ENCODE measurements at regions not wholly inside any gene's neighbourhood (a gene's known extent, or its start where the extent isn't known, plus 50 kb on each side); places are given as distances from the start of the nearest gene placed in this dataset.

- DNase-seq (ENCODE audit: extremely low read depth in 1 of 2, low read depth in 1 of 2) = no peak
Measured at GRCh38 chr14:101236496-101237251, 324.6 kb upstream of the DIO3 start.

GRCh38 chr14:101237252-101237616, 324.1 kb upstream of the DIO3 start:
- DNase-seq (ENCODE audit: extremely low read depth in 1 of 2, low read depth in 1 of 2) = no peak

GRCh38 chr14:101239065-101239464, 322.2 kb upstream of the DIO3 start:
- no peak for DNase-seq (ENCODE audit: extremely low read depth in 1 of 2, low read depth in 1 of 2)

- no peak for DNase-seq (ENCODE audit: extremely low read depth in 1 of 2, low read depth in 1 of 2)
Measured at GRCh38 chr14:101241147-101241546, 320.1 kb upstream of the DIO3 start.

GRCh38 chr14:101241807-101242278, 319.5 kb upstream of the DIO3 start:
- DNase-seq (ENCODE audit: extremely low read depth in 1 of 2, low read depth in 1 of 2) = no peak

GRCh38 chr14:101242442-101243385, 318.6 kb upstream of the DIO3 start:
- no peak for DNase-seq (ENCODE audit: extremely low read depth in 1 of 2, low read depth in 1 of 2)

GRCh38 chr14:101243587-101244338, 317.5 kb upstream of the DIO3 start:
- DNase-seq (ENCODE audit: extremely low read depth in 1 of 2, low read depth in 1 of 2) = no peak

DNA sequence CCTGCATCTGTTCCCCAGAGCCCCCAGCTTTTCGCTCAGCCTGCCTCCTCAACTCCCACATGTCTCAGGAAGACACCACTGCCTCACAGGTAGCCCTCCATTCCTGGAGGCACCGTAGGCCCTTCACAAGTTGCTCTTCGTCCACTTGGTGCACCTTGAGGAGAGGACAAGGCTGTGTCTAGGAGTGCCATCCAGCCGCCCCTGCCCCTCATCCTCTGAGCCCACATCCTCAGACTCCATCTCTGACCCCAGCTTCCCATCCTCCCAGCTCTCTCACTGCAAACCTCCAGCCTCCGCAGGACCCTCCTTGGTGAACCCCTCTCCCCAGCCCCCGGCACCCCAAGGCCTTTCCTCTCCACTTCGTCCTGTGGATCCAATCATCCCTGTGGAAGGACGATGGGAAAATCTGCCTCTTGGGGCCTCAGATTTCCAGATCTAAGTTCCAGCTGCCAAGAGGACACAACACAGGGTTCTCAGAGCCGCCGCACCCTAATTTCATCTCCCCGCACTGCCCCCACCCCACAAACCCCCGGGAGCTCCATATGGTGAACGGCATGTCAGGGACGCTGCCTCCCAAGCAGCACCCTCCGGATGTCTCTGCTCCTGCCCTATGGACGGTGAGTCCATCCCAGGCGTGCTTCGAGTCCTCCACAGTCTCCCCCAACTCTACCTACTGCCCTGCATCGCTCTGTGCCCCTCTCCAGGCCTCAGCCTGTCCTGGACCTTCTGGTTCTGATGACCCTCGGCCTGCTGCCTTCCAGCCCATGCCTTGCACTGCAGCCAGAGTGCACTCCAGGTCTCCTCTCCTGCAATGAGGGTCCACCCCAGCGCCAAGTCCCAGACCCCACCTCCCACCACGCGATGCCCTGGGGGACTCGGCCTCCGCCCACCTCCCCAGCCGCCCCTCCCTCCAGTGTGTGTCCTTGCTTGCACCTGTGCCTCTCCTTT, 314.1 kb upstream of the DIO3 start:
- no peak for DNase-seq (ENCODE audit: extremely low read depth in 1 of 2, low read depth in 1 of 2)

DNA sequence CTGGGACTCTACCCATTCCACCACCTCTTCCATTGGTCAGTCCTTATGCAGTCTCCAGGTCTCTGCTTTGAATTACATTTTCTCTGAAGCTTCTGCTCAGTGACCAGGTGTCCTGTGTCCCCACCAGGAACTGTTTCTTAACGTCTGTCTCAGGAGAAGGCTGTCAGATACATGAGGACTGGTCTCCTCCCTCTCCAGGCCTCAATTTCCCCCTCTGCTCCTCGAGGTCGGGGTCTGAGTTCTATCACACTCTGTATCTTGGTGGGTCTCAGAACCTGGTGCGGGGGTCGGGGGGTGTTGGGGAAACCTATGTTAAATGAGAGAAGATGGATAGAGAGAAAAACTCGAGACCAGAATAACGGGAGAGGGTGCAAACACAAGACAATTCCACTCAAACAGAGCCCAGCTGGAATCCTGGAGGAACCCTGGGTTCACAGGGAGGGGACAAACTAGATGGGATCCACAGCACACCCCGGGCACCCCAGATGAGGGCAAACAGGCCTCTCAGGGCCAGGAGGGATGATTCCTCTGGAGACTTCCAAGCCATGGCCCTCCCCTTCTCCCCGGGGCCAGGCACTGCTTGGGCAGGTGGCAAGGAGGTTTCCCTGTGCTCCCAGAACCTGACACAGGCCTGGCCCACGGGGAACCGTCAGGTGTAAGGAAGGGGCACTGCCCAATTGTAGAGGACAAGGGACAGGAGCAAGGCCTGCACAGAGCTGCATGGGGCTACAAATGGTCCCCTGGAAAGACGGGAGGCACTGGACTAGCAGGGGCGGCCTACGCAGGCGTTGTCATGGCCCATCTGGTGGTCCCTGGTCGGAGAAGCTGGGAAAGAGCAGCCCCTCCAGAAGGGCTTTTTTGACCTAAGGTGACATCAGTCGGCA, 313.2 kb upstream of the DIO3 start:
- no peak for DNase-seq (ENCODE audit: extremely low read depth in 1 of 2, low read depth in 1 of 2)

DNA sequence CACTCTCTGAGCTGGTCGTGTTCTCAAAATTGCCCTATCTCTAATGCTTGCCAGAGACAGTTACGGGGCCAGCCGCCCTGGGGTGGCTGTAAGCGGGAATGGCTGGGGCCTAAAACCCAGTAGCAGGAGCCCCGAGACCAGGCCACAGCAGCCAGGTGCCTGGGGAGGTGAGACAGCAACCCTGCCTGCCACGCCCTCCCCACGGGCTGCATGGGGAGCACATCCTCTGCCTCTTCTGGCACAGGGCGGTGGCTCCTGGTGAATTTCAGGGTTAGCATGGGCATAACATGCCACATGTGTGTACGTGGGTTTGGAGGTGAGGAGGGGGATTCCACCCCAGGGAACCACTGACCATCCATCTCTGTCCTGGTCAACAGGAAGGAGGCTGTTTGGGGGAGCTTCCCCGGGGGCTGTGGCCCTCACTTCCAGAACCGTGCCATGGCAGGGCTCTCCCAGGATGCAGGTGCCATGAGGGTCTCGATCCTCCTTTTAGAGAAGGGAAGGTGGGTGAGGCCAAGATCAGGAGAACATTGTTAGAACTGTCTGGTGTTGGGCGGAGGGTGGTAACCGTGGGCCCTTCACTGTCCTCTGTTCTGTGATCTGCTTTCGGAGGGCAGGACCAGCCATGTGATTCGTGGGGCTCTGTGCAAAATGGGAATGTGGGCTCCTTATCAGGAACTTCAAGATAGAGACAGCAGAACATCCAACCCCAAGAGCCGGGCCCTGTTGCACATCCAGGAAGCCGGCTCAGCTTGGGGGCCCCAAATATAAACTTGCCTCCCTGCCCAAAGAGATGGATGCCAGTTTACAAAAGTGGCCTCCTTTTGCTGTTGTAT, 312.2 kb upstream of the DIO3 start:
- DNase-seq (ENCODE audit: extremely low read depth in 1 of 2, low read depth in 1 of 2) = no peak

DNA sequence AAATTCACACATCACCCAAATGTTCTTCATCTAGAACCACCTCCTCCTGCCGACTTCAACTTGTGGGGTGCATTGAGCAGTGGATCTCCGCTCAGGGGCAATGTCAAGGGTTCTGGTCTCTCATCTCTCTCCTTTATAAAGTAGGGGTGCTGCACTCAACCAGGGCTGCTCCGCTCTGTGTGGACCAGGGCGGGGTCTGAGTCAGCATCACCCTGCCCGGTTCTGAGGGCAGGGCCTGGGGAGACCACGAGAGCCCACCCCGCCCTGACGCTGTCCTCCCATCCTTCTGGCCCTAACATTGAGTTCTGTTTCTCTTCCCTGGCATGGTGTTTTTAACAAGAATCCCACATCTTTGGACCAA, 311.6 kb upstream of the DIO3 start:
- DNase-seq (ENCODE audit: extremely low read depth in 1 of 2, low read depth in 1 of 2) = no peak

DNA sequence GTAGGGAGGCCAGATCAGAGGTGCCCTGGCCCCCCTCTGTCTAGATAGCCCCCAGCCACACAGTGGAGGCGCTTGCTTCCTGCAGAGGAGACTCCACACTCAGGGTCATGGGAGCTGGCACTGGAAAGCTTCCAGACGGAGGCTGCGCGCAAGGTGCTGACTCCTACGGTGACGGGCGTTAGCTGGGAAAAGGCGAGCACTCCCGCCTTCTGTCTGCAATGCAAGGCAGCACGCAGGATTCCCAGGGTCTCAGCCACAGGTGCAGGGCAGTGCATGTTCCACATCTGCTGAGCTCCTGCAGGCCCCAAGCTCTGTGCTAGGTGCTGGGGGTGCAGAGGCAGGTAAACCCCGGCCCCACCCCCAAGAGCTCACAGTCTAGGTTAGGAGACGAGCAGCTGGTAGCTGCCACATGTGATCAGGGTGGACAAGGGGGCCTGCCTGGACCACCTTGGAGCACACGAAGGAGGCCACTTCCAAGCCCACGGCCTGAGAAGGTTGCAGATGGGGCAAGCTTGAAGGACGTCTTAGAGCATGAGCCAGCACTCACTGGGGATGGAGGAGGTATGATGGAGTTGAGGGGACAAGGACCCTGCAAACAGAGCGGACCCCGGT, 310.9 kb upstream of the DIO3 start:
- DNase-seq (ENCODE audit: extremely low read depth in 1 of 2, low read depth in 1 of 2) = no peak

DNA sequence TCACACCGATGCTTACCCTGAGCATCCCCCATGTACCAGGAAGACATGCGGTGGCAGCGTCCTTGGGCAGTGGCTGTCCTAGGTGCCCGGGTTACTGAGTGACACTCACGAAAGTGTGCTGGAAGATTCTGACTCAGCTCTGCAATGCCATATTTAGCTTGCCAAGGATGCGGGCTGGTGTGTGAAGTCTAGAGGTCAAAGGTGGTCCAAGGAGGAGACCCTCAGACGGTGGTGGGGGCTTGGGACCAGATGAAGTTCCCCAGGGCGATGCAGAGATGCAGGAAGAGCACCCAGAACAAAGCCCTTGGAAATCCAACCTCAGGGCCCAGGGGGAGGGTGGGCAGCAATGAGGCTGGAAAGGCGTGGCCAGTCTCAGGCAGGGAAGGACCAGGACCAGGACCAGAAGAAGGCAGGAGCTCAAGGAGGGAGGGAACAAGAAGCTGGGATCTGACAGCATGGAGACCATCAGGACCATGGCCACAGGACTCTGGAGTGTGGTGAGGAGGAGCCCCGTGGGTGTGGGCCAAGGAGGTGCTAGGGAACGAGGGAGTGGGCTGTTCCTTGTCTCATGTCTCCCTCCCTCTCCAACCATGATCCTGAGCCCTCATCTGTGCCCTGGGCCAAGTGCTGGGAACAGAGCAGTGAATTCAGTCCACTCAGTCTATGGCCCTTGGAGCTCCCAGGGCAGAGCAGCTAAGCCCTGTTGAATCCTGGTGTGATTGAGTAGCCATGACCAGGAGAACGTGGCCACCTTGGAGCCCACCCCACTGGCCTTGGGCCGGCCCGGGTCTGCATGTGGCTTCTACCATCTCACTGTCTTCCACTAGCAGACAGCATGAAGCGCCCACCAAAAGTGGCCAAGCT, 310.1 kb upstream of the DIO3 start:
- DNase-seq (ENCODE audit: extremely low read depth in 1 of 2, low read depth in 1 of 2) = no peak

DNA sequence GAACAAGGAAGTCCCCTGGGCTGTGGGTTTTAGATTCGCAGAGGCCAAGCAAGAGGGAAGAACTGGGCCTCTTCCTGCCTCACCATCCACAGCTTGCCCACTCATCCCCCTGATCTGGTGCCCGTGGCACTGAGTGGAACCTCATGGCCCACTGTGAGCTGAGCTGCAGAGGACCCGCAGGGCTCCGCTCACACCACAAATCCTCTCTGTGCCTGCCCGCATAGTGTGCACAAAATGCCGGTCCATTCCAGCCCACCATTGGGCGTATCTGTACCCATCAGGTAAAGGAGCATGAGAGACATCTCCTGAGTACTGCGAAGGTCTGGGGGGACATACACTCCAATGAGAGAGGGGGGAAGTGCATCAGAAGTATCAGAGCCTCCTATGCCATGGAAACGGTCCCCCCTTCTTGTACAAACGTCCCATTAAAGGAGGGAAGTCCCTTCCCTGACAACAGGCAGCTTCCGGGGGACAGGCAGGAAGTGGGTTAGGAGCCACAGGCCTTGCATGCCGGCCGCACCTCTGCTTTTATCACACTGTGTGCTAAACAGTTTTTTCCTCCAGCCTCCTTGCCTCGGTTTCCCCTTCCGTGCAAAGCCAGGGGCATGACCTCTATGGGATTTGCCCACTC, 309.4 kb upstream of the DIO3 start:
- no peak for DNase-seq (ENCODE audit: extremely low read depth in 1 of 2, low read depth in 1 of 2)

- no peak for DNase-seq (ENCODE audit: extremely low read depth in 1 of 2, low read depth in 1 of 2)
Measured at GRCh38 chr14:101252443-101253214, 308.7 kb upstream of the DIO3 start.

DNA sequence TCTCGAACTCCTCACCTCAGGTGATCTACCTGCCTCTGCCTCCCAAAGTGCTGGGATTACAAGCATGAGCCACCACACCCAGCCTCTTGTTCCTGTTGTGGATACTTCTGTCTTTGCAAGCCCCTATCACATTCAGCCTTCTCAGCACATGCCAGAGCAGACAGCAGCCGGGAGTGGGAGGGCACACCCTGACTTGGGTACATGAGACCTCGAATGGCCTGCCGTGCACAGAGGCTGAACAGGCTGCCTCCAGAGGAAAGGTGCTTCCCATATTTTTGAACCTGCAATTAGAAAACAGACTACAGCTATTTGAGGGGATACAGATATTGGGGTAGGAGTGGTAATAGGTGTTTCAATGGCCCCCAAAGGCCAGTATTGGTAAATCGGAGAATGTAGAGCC, 307.3 kb upstream of the DIO3 start:
- DNase-seq (ENCODE audit: extremely low read depth in 1 of 2, low read depth in 1 of 2) = no peak
